ENCODE measurements at regions not wholly inside any gene's neighbourhood (a gene's known extent, or its start where the extent isn't known, plus 50 kb on each side); places are given as distances from the start of the nearest gene placed in this dataset.

DNA sequence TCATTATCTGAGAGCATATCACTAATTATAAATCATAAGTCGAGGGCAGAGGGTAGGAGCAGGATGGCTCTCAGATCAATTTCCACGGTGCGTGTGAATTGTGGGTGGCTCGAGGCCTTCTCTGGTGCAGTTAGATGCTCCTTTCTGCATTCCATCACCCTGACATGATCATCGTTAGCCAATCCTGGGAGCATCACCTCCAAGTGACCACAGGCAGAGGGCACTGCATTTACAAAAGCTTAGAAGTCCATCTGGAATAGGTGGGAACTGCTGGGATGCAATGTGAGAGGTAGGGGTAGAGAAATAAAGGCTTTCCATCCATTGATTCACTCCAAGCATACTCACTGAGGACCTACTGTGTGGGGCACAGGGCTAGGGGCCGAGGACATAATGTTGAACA, 538.2 kb upstream of the TBX3 start:
- WGBS = 77% methylated on average over 6 of the region's 6 CpGs
- Histone ChIP-seq H3K4me1 (ENCODE audit: control insufficient read depth in 4 of 4, insufficient read depth in 4 of 4, low read length in 3 of 4) (no peaks in the 10 kb centered on the region), H3K4me3 (ENCODE audit: low read depth in 1 of 3, low read length in 3 of 3) (no peak overlapping the region), H3K27me3 (ENCODE audit: control insufficient read depth in 4 of 4, insufficient read depth in 4 of 4, low read length in 3 of 4) (no peaks in the 10 kb centered on the region), H3K27ac (ENCODE audit: low read depth in 1 of 2, low read length in 2 of 2) (no peak overlapping the region), H3K9me3 (ENCODE audit: control insufficient read depth in 4 of 4, low read length in 3 of 4) (no peaks in the 10 kb centered on the region), H3K9ac (ENCODE audit: low read depth in 1 of 2, low read length in 2 of 2) (no peak overlapping the region), H3K36me3 (ENCODE audit: control insufficient read depth in 4 of 4, insufficient read depth in 3 of 4, low read depth in 1 of 4, low read length in 3 of 4) (no peaks in the 10 kb centered on the region)
- no peak for DNase-seq (ENCODE audit: low spot score)
- TF ChIP-seq SP1 (IDR thresholded peaks at IDR 0.05) = no peak

DNA sequence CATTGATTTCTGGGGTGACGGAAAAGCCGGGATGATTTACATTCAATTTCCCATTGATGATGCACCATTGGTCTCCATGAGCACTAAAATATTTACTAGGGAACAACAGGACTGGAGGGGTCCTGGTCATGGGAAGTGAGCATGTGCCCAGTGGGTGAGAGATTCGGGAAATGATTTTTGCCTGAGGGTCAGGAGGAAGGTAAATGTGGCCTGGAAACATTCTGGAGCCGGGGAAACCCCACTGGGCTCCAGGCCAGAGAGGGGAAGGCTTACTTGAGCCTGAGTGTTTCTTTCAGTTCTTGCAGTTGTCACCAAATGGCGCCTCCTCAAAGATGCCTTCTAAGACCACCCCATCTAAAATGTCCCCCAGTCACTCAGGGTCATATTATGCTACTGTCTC, 532.3 kb upstream of the TBX3 start:
- WGBS = 82% methylated on average over 5 of the region's 5 CpGs
- Histone ChIP-seq H3K4me1 (ENCODE audit: control insufficient read depth in 4 of 4, insufficient read depth in 4 of 4, low read length in 3 of 4) (no peaks in the 10 kb centered on the region), H3K4me3 (ENCODE audit: low read depth in 1 of 3, low read length in 3 of 3) (no peak overlapping the region), H3K9me3 (ENCODE audit: control insufficient read depth in 4 of 4, low read length in 3 of 4) (no peaks in the 10 kb centered on the region), H3K27me3 (ENCODE audit: control insufficient read depth in 4 of 4, insufficient read depth in 4 of 4, low read length in 3 of 4) (no peaks in the 10 kb centered on the region), H3K36me3 (ENCODE audit: control insufficient read depth in 4 of 4, insufficient read depth in 3 of 4, low read depth in 1 of 4, low read length in 3 of 4) (no peaks in the 10 kb centered on the region), H3K27ac (ENCODE audit: low read depth in 1 of 2, low read length in 2 of 2) (no peak overlapping the region), H3K9ac (ENCODE audit: low read depth in 1 of 2, low read length in 2 of 2) (no peak overlapping the region)
- no peak for DNase-seq (ENCODE audit: low spot score)
- TF ChIP-seq TAF1 (conservative IDR thresholded peaks at IDR 0.05) (no peak), GABPA (IDR thresholded peaks at IDR 0.05 in 1 of 2, conservative IDR thresholded peaks at IDR 0.05 in 1 of 2) (no peak), YY1 (IDR thresholded peaks at IDR 0.05) (no peak), NR2F2 (IDR thresholded peaks at IDR 0.05) (no peak), SP1 (IDR thresholded peaks at IDR 0.05) (no peak), HNF4A (conservative IDR thresholded peaks at IDR 0.05) (no peak), EGR1 (IDR thresholded peaks at IDR 0.05; ENCODE audit: low read depth in 2 of 2) (no peak), JUND (IDR thresholded peaks at IDR 0.05) (no peak), HNF4G (IDR thresholded peaks at IDR 0.05) (no peak), RXRA (IDR thresholded peaks at IDR 0.05) (no peak), RAD21 (IDR thresholded peaks at IDR 0.05) (no peak), FOXA2 (IDR thresholded peaks at IDR 0.05) (no peak), FOXA1 (IDR thresholded peaks at IDR 0.05) (no peak)
- TF ChIP-seq, protein P1, sequence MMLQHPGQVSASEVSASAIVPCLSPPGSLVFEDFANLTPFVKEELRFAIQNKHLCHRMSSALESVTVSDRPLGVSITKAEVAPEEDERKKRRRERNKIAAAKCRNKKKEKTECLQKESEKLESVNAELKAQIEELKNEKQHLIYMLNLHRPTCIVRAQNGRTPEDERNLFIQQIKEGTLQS (IDR thresholded peaks at IDR 0.05) = no peak
- TF ChIP-seq, protein P2, sequence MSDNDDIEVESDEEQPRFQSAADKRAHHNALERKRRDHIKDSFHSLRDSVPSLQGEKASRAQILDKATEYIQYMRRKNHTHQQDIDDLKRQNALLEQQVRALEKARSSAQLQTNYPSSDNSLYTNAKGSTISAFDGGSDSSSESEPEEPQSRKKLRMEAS (IDR thresholded peaks at IDR 0.05) = no peak
- TF ChIP-seq, protein P3, sequence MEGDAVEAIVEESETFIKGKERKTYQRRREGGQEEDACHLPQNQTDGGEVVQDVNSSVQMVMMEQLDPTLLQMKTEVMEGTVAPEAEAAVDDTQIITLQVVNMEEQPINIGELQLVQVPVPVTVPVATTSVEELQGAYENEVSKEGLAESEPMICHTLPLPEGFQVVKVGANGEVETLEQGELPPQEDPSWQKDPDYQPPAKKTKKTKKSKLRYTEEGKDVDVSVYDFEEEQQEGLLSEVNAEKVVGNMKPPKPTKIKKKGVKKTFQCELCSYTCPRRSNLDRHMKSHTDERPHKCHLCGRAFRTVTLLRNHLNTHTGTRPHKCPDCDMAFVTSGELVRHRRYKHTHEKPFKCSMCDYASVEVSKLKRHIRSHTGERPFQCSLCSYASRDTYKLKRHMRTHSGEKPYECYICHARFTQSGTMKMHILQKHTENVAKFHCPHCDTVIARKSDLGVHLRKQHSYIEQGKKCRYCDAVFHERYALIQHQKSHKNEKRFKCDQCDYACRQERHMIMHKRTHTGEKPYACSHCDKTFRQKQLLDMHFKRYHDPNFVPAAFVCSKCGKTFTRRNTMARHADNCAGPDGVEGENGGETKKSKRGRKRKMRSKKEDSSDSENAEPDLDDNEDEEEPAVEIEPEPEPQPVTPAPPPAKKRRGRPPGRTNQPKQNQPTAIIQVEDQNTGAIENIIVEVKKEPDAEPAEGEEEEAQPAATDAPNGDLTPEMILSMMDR (IDR thresholded peaks at IDR 0.05; ENCODE audit: low read depth, low read length, missing input control) = no peak
- TF ChIP-seq, protein P4, sequence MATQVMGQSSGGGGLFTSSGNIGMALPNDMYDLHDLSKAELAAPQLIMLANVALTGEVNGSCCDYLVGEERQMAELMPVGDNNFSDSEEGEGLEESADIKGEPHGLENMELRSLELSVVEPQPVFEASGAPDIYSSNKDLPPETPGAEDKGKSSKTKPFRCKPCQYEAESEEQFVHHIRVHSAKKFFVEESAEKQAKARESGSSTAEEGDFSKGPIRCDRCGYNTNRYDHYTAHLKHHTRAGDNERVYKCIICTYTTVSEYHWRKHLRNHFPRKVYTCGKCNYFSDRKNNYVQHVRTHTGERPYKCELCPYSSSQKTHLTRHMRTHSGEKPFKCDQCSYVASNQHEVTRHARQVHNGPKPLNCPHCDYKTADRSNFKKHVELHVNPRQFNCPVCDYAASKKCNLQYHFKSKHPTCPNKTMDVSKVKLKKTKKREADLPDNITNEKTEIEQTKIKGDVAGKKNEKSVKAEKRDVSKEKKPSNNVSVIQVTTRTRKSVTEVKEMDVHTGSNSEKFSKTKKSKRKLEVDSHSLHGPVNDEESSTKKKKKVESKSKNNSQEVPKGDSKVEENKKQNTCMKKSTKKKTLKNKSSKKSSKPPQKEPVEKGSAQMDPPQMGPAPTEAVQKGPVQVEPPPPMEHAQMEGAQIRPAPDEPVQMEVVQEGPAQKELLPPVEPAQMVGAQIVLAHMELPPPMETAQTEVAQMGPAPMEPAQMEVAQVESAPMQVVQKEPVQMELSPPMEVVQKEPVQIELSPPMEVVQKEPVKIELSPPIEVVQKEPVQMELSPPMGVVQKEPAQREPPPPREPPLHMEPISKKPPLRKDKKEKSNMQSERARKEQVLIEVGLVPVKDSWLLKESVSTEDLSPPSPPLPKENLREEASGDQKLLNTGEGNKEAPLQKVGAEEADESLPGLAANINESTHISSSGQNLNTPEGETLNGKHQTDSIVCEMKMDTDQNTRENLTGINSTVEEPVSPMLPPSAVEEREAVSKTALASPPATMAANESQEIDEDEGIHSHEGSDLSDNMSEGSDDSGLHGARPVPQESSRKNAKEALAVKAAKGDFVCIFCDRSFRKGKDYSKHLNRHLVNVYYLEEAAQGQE (IDR thresholded peaks at IDR 0.05) = no peak

Measured in liver (tissue), 8 donors.